22Rv1 (cell line): ENCODE measurements at regions not wholly inside any gene's neighbourhood (a gene's known extent, or its start where the extent isn't known, plus 50 kb on each side); places are given as distances from the start of the nearest gene placed in this dataset.

Experiments
- ZFX ChIP-seq: fragments of 450-650 bp; IDR thresholded peaks from 2 replicates; pipeline ENCODE4 v1.6.1; 2017; ENCODE audit warnings: antibody characterized with exemption, borderline replicate concordance
- TF ChIP-seq, protein P1 (sequence below): fragments of 450-650 bp; IDR thresholded peaks from 2 replicates; pipeline ENCODE4 v1.5.1; 2017; ENCODE audit warnings: mild to moderate bottlenecking

DNA sequence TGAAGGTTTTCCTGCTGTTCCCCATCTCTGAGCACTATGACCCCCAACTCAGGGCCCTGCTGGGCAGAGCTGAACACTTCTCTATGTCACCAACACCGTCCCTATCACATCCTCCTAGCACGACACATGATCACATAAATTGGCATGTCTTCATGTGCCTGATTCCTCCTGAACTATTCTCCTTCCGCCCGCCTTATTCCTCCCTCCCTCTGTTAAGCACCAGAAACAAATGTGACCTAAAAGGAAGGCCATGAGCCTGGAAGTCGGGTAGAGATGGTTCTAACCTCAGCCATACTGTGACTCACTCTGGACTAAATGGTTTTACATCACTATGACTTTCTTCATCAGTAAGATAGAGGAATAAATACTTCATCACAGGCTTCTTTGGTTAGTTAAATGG, 80.8 kb upstream of the DYNLRB2 start:
- TF ChIP-seq, protein P1, sequence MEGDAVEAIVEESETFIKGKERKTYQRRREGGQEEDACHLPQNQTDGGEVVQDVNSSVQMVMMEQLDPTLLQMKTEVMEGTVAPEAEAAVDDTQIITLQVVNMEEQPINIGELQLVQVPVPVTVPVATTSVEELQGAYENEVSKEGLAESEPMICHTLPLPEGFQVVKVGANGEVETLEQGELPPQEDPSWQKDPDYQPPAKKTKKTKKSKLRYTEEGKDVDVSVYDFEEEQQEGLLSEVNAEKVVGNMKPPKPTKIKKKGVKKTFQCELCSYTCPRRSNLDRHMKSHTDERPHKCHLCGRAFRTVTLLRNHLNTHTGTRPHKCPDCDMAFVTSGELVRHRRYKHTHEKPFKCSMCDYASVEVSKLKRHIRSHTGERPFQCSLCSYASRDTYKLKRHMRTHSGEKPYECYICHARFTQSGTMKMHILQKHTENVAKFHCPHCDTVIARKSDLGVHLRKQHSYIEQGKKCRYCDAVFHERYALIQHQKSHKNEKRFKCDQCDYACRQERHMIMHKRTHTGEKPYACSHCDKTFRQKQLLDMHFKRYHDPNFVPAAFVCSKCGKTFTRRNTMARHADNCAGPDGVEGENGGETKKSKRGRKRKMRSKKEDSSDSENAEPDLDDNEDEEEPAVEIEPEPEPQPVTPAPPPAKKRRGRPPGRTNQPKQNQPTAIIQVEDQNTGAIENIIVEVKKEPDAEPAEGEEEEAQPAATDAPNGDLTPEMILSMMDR, result no peak
- TF ChIP-seq ZFX, result no peak
